Tibial nerve (tissue), 4 donors: ENCODE measurements at regions not wholly inside any gene's neighbourhood (a gene's known extent, or its start where the extent isn't known, plus 50 kb on each side); places are given as distances from the start of the nearest gene placed in this dataset.

Experiments
- DNase-seq, 2 donors: peaks; one replicate each; pipeline ENCODE4 v3.0.0-alpha.2; 2019; ENCODE audit warnings: low spot score in 2 of 2
- H3K27ac ChIP-seq, 4 donors: fragments of 200-600 bp; sonication (generic) in 3 of 4; one replicate each; pipeline ENCODE4 v1.5.1; 2017 to 2019; ENCODE audit warnings: mild to moderate bottlenecking in 1 of 4
- H3K27me3 ChIP-seq, 2 donors: fragments of 200-600 bp; sonication (generic) in 1 of 2; one replicate each; pipeline versions ENCODE4 v1.5.1 to v1.6.0; 2017 to 2019
- H3K36me3 ChIP-seq, 3 donors: fragments of 200-600 bp; sonication (generic); one replicate each; pipeline ENCODE4 v1.5.1; 2018 to 2019
- H3K4me1 ChIP-seq, 4 donors: fragments of 200-600 bp; sonication (generic) in 3 of 4; one replicate each; pipeline ENCODE4 v1.5.1; 2017 to 2019
- H3K4me3 ChIP-seq, 4 donors: fragments of 200-600 bp; sonication (generic) in 3 of 4; one replicate each; pipeline ENCODE4 v1.5.1; 2017 to 2019; ENCODE audit warnings: mild to moderate bottlenecking in 1 of 4, moderate library complexity in 1 of 4
- H3K9me3 ChIP-seq, 4 donors: fragments of 200-600 bp; sonication (generic) in 3 of 4; one replicate each; pipeline ENCODE4 v1.5.1; 2017 to 2019
- EP300 ChIP-seq, 2 donors: sonication (generic); formaldehyde crosslinking; IDR thresholded peaks; one replicate each; pipeline ENCODE4 v1.6.1; 2017; ENCODE audit warnings: antibody characterized with exemption in 2 of 2, mild to moderate bottlenecking in 1 of 2
- POLR2A ChIP-seq, 2 donors: fragments of 450-650 bp; IDR thresholded peaks; one replicate each; pipeline ENCODE4 v1.6.1; 2017; ENCODE audit warnings: antibody characterized with exemption in 2 of 2, mild to moderate bottlenecking in 2 of 2, moderate library complexity in 2 of 2
- WGBS, 2 donors: methylation state at CpG; one replicate each; pipeline ENCODE4 v1.1.5; 2018; 5-methylcytosine and 5-hydroxymethylcytosine counted together
- TF ChIP-seq, protein P1 (sequence below), 5 experiments: fragments of 200-600 bp in 3 of 5; fragments of 450-650 bp in 2 of 5; sonication (generic) in 3 of 5; IDR thresholded peaks; one replicate each; pipeline ENCODE4 v1.5.1; 2016 to 2019; ENCODE audit warnings: antibody characterized with exemption in 5 of 5, mild to moderate bottlenecking in 3 of 5, moderate library complexity in 2 of 5

- Histone ChIP-seq H3K27ac (peak overlapping the region in 2 of 4 donors; percentile 62 to 67), H3K27me3 (no peaks in the 10 kb centered on the region), H3K4me3 (no peak overlapping the region), H3K9me3 (no peaks in the 10 kb centered on the region), H3K36me3 (no peaks in the 10 kb centered on the region), H3K4me1 (peaks cover 0 to 13% (median 4%) of the 10 kb centered on the region in 4 donors)
- DNase-seq = no peak
- TF ChIP-seq, protein P1, sequence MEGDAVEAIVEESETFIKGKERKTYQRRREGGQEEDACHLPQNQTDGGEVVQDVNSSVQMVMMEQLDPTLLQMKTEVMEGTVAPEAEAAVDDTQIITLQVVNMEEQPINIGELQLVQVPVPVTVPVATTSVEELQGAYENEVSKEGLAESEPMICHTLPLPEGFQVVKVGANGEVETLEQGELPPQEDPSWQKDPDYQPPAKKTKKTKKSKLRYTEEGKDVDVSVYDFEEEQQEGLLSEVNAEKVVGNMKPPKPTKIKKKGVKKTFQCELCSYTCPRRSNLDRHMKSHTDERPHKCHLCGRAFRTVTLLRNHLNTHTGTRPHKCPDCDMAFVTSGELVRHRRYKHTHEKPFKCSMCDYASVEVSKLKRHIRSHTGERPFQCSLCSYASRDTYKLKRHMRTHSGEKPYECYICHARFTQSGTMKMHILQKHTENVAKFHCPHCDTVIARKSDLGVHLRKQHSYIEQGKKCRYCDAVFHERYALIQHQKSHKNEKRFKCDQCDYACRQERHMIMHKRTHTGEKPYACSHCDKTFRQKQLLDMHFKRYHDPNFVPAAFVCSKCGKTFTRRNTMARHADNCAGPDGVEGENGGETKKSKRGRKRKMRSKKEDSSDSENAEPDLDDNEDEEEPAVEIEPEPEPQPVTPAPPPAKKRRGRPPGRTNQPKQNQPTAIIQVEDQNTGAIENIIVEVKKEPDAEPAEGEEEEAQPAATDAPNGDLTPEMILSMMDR (IDR thresholded peaks at IDR 0.05) = no peak
- TF ChIP-seq POLR2A (IDR thresholded peaks at IDR 0.05) (no peak), EP300 (IDR thresholded peaks at IDR 0.05) (no peak)
- WGBS, 2 donors = 59 to 62% methylated on average over 3 of the region's 3 CpGs
These were observed 193.9 kb upstream of the CITED2 start for GRCh38 chr6:139568151-139568955.

DNA sequence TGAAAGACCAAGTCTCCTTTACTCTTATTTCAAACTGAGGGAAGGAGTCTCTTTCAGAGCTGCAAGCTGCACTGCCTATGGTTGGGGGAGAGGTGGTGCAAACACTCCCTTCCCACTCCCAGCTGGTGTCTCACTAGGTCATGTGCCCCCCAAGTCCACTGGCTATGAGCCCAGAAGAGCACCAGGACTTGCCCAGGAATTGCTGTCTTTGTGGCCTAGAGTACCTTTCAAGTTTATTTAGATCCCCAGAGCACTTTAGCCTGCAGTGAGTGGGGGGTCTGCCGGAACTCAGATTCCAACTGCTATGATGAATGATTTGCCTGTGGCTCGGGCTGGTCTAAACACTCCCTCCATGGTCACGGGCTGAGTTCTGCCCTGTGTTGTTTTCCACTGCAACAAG lies 192.6 kb upstream of the CITED2 start:
- Histone ChIP-seq H3K27ac (no peak overlapping the region), H3K27me3 (no peaks in the 10 kb centered on the region), H3K4me1 (peaks cover 0 to 13% (median 4%) of the 10 kb centered on the region in 4 donors), H3K36me3 (no peaks in the 10 kb centered on the region), H3K9me3 (no peaks in the 10 kb centered on the region), H3K4me3 (no peak overlapping the region)
- no peak for DNase-seq
- TF ChIP-seq EP300 (IDR thresholded peaks at IDR 0.05) (no peak), POLR2A (IDR thresholded peaks at IDR 0.05) (no peak)
- TF ChIP-seq, protein P1 (IDR thresholded peaks at IDR 0.05) = no peak
- 79 to 81% methylated on average over 3 of the region's 3 CpGs for WGBS, 2 donors

DNA sequence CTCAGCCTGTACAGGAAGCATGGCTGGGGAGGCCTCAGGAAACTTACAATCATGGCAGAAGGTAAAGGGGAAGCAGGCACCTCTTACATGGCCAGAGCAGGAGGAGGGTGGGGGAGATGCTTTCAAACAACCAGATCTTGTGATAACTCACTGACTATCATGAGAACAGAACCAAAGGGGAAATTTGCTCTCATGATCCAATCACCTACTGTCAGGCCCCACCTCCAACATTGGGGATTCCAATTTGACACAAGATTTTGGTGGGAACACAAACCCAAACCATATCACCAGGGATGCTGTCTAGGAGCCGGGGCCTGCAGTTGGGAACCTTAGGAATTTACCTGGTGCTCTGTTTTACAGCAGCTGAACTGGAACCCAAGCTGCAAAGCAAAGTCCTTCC lies 191.1 kb upstream of the CITED2 start:
- Histone ChIP-seq H3K27me3 (no peaks in the 10 kb centered on the region), H3K27ac (no peak overlapping the region), H3K4me3 (no peak overlapping the region), H3K4me1 (peaks cover 0 to 13% (median 4%) of the 10 kb centered on the region in 4 donors), H3K36me3 (no peaks in the 10 kb centered on the region), H3K9me3 (no peaks in the 10 kb centered on the region)
- WGBS, 2 donors = 0 to 52% methylated on average over 1 of the region's 1 CpG
- no peak for DNase-seq
- no peak for TF ChIP-seq EP300 (IDR thresholded peaks at IDR 0.05)
- TF ChIP-seq, protein P1 (IDR thresholded peaks at IDR 0.05) = no peak
- TF ChIP-seq POLR2A (IDR thresholded peaks at IDR 0.05) = no peak

- H3K27me3 ChIP-seq = no peaks in the 10 kb centered on the region
- H3K4me1 ChIP-seq = no peaks in the 10 kb centered on the region
- H3K27ac ChIP-seq = no peak overlapping the region
- no peaks in the 10 kb centered on the region for H3K36me3 ChIP-seq
- TF ChIP-seq, protein P1 (IDR thresholded peaks at IDR 0.05) = no peak
- TF ChIP-seq EP300 (IDR thresholded peaks at IDR 0.05) (no peak), POLR2A (IDR thresholded peaks at IDR 0.05) (no peak)
- WGBS, 2 donors = 93 to 94% methylated on average over 3 of the region's 3 CpGs
- H3K4me3 ChIP-seq = no peak overlapping the region
- no peak for DNase-seq
- no peaks in the 10 kb centered on the region for H3K9me3 ChIP-seq
These were observed 183.1 kb upstream of the CITED2 start for GRCh38 chr6:139557547-139557946.

DNA sequence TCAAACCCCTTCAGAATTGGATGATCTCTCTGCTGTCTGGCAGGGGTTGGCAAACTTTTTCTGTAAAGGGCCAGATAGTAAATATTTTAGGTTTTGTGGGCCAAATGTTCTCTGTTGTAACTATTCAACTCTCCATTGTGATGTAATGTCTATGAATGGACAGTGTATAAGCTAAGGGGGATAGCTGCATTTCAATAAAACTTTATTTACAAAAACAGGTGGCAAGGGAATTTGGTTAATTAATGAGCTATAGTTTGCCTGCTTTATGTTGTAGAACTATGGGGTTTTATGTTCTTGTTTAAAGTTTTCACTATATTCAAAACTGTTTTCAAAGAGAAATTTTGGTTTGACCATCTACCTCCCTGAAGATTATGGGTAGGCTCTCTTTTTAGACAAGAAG lies 182.1 kb upstream of the CITED2 start:
- no peak for DNase-seq
- H3K27ac ChIP-seq = no peak overlapping the region
- no peaks in the 10 kb centered on the region for H3K27me3 ChIP-seq
- H3K9me3 ChIP-seq = no peaks in the 10 kb centered on the region
- no peak overlapping the region for H3K4me3 ChIP-seq
- H3K36me3 ChIP-seq = no peaks in the 10 kb centered on the region
- H3K4me1 ChIP-seq = no peaks in the 10 kb centered on the region
- no peak for TF ChIP-seq POLR2A (IDR thresholded peaks at IDR 0.05)
- TF ChIP-seq, protein P1 (IDR thresholded peaks at IDR 0.05) = no peak
- TF ChIP-seq EP300 (IDR thresholded peaks at IDR 0.05) = no peak
